IPS DF 19.7 (cell line): ENCODE measurements at regions not wholly inside any gene's neighbourhood (a gene's known extent, or its start where the extent isn't known, plus 50 kb on each side); places are given as distances from the start of the nearest gene placed in this dataset.

ENCODE experiments used
- DNase-seq: peaks from one replicate; pipeline ENCODE4 v3.0.0-alpha.2; 2013; ENCODE audit warnings: low read depth, low spot score

DNA sequence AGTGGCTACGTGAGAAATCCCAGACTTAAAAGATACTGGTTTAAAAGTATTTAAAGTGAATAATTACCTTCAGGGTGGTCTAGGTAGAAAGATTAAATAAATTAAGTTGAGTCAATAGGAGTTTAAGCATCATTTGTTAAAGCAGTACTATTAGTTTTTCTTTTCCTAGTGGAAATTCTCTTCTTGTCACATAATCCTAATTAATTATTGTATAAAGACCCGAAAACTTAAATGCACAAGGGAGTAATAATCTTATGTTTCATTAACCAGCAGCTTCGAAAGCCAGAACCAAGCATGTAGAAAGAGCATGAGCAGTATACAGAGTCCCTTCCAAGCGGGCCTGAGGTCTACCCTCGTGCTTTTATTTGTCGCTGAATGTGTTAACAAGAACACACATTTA lies 90.2 kb upstream of the SKOR2 start:
- no peak for DNase-seq

DNA sequence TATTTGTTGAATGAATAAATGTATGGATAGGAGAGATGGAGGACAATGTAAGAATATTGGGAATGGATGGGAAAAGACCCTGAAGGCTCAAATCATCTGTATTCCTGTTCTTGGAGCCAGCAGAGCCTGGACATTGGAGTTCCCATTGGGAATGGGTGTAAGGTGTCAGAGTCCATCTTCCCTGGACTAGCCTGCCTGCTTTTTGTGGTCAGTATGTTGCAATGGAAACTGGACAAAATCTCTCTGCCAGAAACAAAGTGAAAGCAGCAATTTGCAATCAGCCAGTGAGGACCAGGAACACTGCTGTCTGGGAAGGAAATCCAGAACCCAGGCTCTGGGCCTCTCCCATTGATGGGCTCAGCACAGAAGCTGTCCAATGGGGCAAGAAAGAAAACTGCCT lies 83.5 kb upstream of the SKOR2 start:
- DNase-seq = no peak

DNA sequence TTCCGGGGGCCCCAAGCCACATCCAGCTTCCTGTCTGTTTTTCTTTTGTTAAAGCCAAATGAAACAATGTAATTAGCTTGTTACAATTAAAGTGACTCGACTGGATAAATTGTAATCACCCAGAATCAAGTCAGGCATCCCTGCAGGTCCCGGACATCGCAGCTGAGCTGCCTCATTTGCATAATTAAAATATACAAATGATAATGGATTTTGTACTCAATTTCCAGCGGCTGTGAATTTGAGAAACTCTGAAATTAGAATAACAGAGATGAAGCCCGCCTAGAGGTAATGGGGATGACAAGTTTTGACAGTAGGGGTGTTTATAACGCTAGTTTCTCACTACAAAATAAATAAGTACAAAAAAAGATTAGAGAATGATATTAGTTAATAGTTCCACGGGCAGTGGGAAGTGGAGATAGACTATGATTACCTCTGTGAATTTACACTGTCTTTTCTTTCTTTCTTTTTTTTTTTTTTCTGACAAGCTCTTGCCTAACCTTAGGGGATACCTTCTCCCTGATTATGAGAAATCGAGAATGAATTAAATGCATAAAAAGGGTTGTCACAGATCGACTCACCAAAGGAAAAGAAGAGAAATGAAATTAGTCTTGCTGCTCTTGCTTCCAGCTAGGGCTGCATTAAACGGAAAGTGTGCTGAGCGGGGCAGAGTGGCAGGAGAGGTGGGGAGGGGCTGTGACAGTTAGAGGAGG lies 82.6 kb upstream of the SKOR2 start:
- no peak for DNase-seq

DNA sequence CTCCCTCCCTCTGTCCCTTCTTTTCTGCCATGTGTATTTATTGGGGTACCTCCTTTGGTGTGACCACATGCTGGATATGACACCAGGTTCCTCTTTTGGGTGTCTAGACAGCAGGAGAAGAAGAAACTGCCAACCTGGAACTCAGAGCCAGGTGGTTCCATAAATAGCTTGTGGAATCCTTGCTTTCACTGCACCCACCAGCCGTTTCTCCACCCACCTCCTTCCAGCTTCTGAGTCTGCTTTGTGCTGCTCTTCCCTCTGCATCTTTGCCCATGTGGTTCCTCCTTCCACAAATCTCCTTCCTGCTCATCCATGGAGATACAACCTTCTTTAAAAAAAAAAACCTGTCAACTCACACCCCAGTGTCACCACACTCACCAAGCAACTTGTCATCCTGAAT lies 80.2 kb upstream of the SKOR2 start:
- DNase-seq = no peak

DNA sequence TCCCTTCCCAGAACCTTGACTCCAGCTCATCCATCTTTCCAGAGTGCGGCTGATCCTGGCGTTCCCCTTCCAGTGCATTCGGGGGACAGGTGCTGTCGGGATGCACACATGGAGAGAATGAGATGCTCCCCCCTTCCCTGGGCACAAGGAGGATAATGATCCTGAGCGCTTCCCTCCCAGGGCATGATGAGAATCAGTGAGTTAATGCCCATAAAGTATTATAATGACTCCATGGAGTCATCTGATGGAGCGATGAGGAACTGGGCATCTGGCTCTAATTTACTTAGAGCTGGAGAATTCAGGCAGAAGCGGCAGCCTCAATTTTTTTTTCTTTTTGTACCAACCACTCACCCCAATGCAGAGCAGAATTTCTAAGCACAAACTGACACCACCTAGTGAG lies 79.6 kb upstream of the SKOR2 start:
- DNase-seq = no peak

DNA sequence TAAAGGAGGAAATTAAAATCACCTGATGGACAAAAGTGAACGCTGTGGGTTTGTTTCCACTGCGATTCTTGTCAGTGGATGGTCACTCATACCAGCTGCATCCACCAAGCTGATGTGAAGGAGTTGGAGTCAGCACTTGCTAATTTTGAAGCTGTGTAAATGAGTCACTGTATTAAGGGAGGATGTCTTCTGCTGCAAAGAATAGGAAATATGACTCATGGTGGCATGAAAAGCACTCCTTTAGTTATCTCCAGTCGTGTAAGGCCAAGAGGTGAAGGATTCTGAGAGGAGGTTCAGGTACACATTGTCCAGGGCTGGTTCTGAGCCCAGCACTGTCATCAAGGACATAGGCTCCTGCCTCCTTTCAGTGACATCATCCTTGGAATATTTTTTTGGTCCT lies 71.7 kb upstream of the SKOR2 start:
- no peak for DNase-seq

DNA sequence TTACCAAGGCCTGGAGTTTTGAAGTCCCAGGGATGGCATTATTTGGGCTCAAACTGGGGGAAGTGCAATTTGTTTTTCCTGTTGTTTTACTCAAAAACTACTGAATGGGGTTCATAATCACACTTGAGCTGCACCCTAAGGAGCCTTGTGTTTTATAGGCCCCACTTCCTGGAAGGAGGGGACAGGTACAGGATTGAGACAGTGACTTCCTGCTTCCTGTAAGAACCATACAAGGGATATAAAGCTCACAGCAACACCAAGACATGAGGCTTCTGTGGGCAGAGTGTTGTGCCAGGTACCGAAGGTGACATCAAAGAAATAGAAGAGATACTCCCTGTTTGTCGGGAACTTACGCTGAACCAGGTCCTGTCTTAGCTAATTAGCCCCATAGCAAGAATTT lies 70.4 kb upstream of the SKOR2 start:
- DNase-seq = no peak

DNA sequence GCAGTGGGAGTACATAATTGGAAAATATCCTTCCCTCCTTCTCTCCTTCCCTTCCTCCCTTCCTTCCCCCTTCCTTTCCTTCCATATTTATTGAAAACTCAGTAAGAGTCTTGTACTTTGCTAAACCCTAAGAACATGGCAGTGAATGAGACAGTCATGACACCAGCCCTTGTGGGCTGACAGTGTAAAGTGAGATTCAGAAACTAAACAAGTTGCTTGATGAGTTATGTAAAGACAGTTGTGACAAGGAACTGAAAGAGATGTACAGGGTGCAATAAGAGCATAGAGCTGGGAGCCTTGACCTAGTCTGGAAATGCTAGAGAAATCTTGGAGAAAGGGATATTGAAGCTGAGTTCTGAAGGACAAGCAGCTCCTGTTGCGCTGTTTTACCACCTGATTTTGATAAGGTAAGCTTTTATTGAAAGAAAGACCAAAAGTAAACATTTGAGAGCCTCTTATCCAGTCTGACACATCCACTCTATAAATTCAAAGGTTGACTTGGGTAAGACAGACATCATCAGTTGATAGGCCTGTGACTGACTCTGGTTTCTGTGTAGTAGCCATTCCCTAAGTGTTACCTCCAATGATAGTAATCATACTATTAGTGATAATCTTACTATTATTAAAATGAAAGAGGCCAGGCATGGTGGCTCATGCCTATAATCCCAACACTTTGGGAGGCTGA lies 66.5 kb upstream of the SKOR2 start:
- DNase-seq = no peak

DNA sequence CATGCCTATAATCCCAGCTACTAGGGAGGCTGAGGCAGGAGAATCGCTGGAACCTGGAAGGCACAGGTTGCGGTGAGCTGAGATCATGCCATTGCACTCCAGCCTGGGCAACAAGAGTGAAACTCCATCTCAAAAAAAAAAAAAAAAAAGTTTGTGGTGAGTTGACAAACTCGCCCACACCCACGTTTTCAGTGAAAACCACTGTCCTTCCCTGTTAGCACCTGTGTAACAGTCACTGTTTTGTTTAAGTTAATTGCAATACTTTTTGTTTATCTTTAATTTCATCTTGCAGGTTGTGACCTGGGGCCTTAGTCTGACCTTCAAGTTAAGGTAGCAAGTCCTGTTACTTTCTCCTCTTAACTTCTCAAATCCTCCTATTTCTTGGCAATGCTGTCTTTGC lies 65.5 kb upstream of the SKOR2 start:
- no peak for DNase-seq

DNA sequence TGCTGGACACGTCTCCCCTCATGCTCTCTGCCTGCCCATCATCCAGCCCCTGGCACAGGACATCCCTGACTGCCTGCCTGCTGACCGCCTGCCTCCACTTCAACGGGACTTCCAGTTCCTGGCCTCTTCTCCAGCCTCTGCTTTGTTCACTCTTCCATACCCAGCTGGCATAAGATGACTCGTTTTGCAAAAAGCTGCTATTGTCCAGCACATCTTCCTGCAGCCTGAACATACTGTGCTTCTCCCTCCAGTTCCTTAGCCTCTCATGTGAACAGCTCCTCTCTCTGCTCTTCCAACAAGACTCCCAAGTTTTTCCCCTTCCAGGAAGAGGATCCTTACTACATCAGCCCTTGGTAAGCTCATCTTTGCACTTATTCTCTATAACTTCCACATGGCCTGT lies 62.4 kb upstream of the SKOR2 start:
- no peak for DNase-seq

DNA sequence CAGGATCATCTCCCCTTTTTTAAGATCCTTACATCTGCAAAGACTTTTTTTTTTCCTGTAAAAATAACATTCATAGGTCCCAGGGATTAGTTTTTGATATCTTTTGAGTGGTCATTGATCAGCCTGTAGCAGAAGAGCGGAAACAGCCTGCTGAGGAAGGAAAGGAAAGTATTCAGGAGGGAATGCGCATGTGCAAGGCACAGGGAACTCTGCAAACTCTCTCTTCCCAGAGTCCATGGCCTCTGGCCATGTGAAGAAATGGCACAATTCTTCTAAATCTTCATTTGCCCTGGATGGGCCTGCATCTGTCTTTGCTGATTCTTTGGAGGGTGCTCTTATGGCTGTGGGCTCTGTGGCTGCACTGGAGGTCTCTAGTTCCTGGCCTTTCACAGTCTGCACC lies 60.1 kb upstream of the SKOR2 start:
- DNase-seq = no peak
